ENCODE measurements at regions not wholly inside any gene's neighbourhood (a gene's known extent, or its start where the extent isn't known, plus 50 kb on each side); places are given as distances from the start of the nearest gene placed in this dataset.

DNA sequence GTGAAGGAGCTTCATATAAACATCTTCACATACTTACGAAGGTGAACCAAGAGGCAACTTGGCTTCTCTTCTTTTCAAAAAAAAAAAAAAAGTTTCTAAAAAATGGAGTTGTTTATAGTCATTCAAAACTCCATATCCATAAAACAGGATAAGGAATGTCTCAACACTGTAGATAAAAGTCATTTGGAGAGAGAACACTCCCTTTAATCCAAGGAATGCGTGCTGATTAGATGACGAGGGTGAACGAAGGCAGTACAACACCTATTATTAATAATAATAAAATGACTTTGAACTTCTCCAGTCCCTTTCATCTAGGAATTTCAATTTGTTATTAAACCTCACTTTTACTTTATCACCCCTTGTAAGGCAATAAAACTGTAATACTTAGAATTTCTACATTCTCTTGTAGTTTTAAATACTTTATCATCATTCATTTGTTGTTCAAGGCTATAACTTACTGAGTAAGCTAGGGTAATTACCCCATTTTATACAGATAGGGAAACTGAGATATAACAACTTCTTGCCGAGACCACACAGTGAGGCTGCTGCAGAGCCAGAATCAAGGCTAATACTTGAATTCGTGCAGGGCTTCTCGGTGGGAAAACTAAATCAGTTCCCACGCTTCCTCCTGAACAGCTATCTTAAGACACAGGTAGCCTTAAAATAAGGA lies 377.1 kb downstream of the EFNA5 start:
- DNase-seq: no peak

- no peak for DNase-seq
Measured at GRCh38 chr5:107291866-107292265, 378.9 kb downstream of the EFNA5 start.

DNA sequence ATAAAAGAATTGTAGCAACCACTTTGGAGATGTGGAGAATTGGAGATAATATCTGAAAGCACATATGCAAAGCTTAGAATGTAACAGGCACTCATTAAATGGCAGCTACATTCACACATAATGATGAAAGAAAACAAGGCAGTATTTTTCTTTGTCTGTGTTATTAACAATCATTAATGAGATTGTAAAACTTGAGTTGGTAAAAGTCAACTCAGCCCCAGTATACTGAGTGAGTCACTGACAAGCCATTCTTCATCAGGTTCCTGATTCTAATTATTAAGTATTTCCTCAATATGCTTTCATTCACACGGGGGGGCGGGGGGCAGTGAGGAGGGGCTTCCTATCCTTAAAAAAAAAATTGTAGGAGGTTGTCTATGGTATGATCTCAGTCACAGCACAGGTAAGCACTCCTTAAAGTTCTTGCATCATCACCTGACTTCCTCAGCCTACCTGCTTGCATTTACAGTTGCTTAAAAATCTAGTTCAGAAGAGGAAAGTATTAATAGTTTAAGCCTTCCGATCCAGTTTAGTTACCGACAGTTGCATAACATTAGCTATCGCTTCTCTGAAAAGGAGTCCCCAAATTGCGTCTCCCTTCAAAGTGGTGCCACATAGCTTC lies 379.8 kb downstream of the EFNA5 start:
- no peak for DNase-seq

- no peak for DNase-seq
Measured at GRCh38 chr5:107289030-107289714, 381.6 kb downstream of the EFNA5 start.

- no peak for DNase-seq
Measured at GRCh38 chr5:107286447-107287098, 384.2 kb downstream of the EFNA5 start.

GRCh38 chr5:107285772-107286171 lies 385.0 kb downstream of the EFNA5 start:
- no peak for DNase-seq

GRCh38 chr5:107284822-107285525 lies 385.8 kb downstream of the EFNA5 start:
- DNase-seq: no peak

GRCh38 chr5:107282061-107282460 lies 388.7 kb downstream of the EFNA5 start:
- DNase-seq: no peak

DNA sequence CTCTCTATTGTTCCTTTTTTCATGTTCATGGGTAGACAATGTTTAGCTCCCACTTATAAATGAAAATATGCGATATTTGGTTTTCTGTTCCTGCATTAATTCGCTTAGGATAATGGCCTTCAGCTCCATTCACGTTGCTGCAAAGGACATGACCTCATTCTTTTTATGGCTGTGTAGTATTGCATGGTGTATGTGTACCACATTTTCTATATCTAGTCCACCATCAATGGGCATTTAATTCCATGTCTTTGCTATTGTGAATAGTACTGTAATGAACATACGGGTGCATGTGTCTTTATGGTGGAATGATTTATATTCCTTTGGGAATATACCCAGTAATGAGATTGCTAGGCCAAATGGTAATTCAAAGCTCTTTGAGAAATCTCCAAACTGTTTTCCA lies 392.0 kb downstream of the EFNA5 start:
- no peak for DNase-seq

- no peak for DNase-seq
Measured at GRCh38 chr5:107277485-107278125, 393.1 kb downstream of the EFNA5 start.

- DNase-seq: no peak
Measured at GRCh38 chr5:107275333-107275732, 395.4 kb downstream of the EFNA5 start.

GRCh38 chr5:107274571-107274970 lies 396.2 kb downstream of the EFNA5 start:
- no peak for DNase-seq

DNA sequence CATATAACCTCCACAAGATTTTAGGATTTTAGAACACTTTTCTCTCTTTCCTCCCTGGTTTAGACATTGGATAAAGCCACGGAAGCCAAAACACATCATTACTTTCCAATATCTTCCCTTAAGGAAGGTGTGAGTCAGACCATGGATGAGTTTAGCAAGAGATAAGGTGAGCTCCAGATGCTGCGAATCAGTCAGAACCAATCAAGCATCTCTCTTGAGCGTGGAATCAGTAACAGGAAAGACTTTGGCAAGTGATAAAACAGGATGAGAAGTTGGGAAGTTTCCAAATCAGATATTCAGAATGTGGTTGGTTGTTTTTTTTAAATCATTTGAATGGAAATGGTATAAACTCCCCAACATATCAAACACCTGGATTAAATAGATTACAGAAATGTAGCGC lies 397.8 kb downstream of the EFNA5 start:
- DNase-seq: no peak

DNA sequence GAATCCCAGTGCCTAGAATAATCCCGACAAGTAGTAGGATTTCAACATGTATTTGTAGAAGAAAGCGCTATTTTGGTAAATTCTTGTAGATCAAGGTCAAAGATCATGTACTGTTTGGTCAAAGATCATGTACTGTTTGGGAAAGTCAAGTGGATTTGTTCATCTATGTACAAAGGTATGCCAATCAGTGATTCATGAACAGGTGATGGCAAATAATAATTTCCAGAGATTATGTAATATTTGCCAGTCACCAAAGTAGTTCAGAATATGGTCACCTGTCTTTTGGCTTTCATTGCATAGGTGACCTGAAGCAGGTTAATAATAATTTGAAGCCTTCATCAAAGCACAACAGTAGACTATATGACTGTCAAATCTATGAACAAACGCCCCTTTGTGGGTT lies 398.2 kb downstream of the EFNA5 start:
- no peak for DNase-seq

DNA sequence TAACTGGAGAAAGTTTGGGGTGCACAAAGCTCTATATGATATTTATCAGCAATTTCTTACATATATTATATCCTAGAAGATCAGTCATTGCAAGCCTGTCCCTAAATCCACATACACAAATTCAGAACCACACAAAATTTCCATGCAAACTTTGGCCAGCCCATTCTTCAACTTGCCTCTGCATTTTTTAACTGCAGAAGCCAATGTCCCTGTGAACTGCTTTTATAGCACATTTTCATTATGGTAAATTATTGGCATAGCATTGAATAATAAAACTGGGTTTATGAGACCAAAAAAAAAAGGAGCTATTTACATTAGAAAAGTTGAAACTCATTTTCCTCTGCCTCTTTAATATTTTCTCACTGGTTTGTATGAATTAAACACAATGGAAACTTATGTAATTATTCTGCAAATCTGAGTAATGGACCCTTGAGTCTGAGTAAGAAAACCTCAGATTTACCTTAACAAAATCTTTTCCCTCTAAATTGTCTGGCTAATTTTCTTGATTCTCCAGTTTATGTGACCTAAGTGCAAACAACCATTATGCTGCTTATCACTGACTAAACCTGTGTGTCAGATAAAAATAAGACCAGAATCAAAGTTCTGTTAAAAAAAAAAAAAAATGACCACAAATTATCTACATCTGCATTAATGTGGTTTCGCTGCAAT lies 398.9 kb downstream of the EFNA5 start:
- no peak for DNase-seq

DNA sequence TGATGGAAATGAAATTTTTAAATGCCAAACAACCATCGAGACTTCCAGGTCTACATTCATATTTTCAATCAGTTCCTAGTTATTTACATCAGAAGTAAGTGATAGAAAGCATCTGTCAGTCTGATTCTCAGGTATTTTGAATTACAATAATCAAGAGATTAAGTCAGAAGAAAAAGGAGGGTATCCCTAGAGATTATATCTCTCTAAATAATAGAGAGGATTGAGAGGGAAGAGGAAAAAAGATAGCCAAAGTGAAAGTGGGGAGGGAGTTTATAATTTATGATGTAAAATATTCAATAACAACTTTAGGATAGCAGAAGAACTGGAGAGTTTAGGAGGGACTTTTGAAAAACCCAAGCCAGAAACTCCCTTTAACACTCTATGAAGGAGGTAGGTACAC lies 400.2 kb downstream of the EFNA5 start:
- no peak for DNase-seq

- DNase-seq: no peak
Measured at GRCh38 chr5:107269678-107270077, 401.1 kb downstream of the EFNA5 start.

DNA sequence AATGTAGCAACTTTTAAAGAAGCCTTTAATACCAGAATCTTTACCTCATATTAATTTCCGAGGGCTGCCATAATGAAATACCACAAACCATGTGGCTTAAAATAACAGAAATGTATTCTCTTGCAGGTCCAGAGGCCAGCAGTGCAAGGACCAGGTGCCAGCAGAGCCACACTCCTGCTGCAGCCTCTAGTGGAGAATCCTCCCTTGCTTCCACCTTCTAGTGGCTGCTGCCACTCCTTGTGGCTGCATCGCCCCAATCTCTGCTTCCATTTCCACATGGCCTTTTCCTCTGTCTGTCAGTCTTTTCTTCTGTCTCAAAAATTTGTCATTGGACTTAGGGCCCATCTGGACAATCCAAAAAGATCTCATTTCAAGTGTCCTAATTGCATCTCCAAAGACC lies 401.5 kb downstream of the EFNA5 start:
- no peak for DNase-seq

DNA sequence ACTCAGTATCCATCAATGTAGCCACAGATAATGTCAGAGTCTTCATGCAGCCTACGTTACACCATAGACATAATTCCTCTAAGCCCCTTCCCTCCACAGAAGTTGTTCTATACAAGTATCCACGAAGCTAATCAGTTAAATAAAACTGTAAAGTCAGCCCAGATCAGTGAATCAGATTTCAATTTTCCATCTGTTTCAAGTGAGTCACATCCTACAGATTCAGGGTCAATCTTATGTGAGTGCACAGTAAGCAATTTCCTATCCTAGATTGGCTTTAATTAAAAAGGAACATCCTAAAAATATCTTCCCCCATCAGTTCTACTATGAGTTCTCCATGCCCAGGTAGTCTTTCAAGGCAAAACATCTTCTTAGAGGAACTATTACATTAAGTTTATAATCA lies 402.5 kb downstream of the EFNA5 start:
- DNase-seq: no peak

DNA sequence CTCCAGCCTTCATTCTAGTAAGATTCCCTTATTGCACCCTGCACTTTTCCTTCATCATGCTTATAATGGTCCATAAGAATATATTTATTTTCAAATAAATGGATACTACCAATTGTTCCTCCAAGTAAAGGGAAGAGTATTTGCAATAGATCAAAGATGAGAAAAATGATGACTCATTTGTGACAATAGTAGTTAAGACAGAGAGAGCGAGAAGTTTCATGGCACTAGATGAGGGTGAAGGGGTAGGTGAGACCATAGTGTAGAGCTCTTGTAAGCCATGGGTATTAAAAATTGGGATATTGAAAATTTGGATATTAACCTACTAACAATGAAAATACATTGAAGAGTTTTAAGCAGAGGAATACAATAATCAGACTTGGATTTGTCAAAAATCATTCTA lies 404.6 kb downstream of the EFNA5 start:
- DNase-seq: no peak

DNA sequence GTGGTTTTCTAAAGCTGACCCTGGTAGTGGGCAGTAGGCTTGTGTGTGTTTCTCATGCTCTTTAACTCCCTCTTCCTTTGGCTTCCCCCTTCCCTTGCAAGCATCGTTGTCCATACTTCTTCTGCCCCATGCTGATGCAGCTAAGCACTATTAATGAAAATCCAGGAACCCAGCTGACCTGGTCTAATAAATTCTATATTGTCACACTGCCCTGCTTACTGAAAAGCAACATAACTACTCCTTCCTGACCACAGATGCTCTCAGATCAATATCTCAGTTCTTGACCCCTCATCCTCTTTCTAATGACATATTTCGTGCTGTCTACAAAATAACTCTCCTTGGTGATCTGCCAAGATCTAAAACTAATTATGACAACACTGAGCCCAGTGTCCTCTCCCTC lies 405.5 kb downstream of the EFNA5 start:
- DNase-seq: no peak

DNA sequence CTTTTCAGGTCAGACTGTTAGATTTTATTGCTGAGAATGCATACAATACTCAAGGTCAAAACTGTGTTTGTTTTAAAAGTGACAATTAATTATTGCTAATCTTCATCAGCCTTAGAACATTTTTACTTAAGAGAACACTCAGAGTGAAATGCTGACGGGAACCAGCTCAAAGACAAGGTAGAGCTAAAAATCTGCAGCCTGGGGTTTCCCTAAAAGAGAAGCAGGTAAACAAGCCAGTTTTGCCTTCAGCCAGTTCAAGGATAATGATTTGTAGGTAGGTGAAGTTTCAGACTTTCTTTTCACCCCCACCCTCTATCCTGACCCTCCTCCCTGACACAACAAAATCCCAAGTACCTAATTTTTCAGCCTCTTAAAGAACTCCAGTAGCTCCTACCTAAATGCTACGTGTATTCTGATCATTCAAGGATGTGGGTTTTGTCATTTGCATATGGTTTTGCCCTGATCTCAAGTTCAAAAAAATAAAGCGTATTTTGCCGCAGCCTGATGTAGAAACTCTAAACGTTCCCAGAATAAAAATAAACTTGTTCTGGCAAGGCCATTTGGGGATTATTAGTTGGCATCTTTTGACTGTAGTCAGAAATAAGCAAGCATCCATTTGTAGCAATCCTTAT lies 407.2 kb downstream of the EFNA5 start:
- no peak for DNase-seq
